Pancreas (tissue), 10 donors: ENCODE measurements at regions not wholly inside any gene's neighbourhood (a gene's known extent, or its start where the extent isn't known, plus 50 kb on each side); places are given as distances from the start of the nearest gene placed in this dataset.
"Not testable (repeated sequence)": the region's sequence is repeated elsewhere in the genome, so short reads cannot be mapped to it uniquely, and the experiment has no call there.

Source experiments
- ATAC-seq, 4 donors: fragments of 200-7000 bp; cut with Tn5 transposase; one replicate each; pipeline versions ENCODE4 v1.8.0 to v1.9.1; 2020; ENCODE audit warnings: mild to moderate bottlenecking in 4 of 4, moderate library complexity in 4 of 4
- DNase-seq, 6 donors: peaks; one replicate each; pipeline ENCODE4 v3.0.0-alpha.2; 2020
- FAIRE-seq: peaks from 2 replicates; lab custom pipeline; 2012; peaks lifted over from hg19 to GRCh38; lab: Jason Lieb, UNC
- H3K27ac ChIP-seq, 4 donors: fragments of 200-600 bp; sonication (generic); 1 replicate in 3 of 4; 2 replicates in 1 of 4; pipeline versions ENCODE4 v1.5.0 to v1.8.0; 2020
- H3K27me3 ChIP-seq, 4 donors: fragments of 200-600 bp; one replicate each; pipeline ENCODE4 v1.8.0; 2021
- H3K36me3 ChIP-seq, 3 donors: fragments of 200-600 bp; sonication (generic) in 1 of 3; one replicate each; pipeline versions ENCODE4 v1.5.0 to v1.8.0; 2020 to 2021
- H3K4me1 ChIP-seq, 3 donors: fragments of 200-600 bp; one replicate each; pipeline ENCODE4 v1.8.0; 2021
- H3K4me3 ChIP-seq, 4 donors: fragments of 200-600 bp; sonication (generic) in 2 of 4; one replicate each; pipeline versions ENCODE4 v1.5.0 to v1.8.0; 2020 to 2021
- H3K9me3 ChIP-seq, 4 donors: fragments of 200-600 bp; one replicate each; pipeline ENCODE4 v1.8.0; 2021
- WGBS, 2 donors: extraction: QIAGEN DNeasy Blood & Tissue Kit; methylation state at CpG; one replicate each; pipeline ENCODE4 v1.1.7; 2013; 5-methylcytosine and 5-hydroxymethylcytosine counted together
- intact Hi-C, 3 donors: fragments of 100-400 bp; cut with DNase I; formaldehyde crosslinking; loops; one replicate each; pipeline versions ENCODE4 v1.11.1 to v1.14.2; 2022
- TF ChIP-seq, protein P1 (sequence below), 4 donors: fragments of 200-600 bp; sonication (generic) in 3 of 4; IDR thresholded peaks; one replicate each; pipeline versions ENCODE4 v1.5.0 to v1.8.0; 2021; ENCODE audit warnings: antibody characterized with exemption in 4 of 4
- donor health status: healthy with polysubstance abuse.
- donor health status: DM: no; HTN: no; CAD: no; lungs with moderate emphysema.
- donor health status: DM: no; HTN: no; CAD: no.
- donor health status: control.
- donor health status: control.
- donor health status: Bipolar disorder and iron deficiency.
- donor health status: DM: yes; HTN: yes; CAD: no.
- donor health status: DM: no; HTN: no; CAD: no.
- donor health status: DM: no; HTN: no; CAD: no.
- donor health status: DM: yes; HTN: yes; CAD: no.

DNA sequence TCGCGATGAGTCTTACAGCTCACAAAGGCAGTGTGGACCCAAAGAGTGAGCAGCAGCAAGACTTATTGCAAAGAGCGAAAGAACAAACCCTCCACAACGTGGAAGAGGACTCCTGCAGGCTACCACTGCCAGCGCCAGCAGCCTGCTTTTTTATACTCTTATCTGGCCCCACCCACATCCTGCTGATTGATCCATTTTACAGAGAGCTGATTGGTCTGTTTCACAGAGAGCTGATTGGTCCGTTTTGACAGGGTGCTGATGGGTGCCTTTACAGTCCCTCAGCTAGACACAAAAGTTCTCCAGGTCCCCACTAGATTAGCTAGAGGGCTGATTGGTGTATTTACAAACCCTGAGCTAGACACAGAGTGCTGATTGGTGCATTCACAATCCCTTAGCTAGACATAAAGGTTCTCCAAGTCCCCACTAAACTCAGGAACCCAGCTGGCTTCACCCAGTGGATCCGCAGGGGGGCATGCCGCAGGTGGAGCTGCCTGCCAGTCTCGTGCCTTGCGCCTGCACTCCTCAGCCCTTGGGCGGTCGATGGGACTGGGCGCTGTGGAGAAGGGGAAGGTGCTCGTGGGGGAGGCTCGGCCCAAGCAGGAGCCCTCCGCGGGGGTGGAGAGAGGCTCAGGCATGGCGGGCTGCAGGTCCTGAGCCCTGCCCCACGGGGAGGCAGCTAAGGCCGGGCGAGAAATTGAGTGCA lies 75.7 kb downstream of the QDPR start:
- WGBS, 2 donors = 83 to 88% methylated on average over 21 of the region's 21 CpGs
- intact Hi-C loops, H3K4me1 ChIP-seq, H3K27ac ChIP-seq, FAIRE-seq, H3K36me3 ChIP-seq, H3K27me3 ChIP-seq, H3K4me3 ChIP-seq, H3K9me3 ChIP-seq, ATAC-seq: not testable (repeated sequence)
- peak in 1 of 6 donors; percentile 59 for DNase-seq

DNA sequence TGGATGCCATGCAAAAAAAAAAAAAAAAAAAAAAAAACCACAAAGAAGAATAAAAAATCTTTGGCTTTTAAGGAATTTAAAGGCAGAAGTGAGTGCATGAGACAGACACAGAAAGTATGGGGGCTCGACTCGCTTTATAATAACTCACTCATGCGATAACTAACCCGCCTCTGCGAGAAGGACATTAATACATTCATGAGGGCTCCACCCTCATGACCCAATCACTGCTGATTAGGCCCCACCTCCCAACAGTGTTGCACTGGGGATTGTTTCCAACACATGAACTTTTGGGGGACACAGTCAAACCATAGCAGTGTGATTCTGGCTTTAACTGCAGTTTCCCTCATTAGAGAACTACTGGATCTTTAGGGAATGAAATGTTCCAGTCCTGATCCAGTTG lies 78.1 kb downstream of the QDPR start:
- no peak overlapping the region for H3K27ac ChIP-seq
- no peaks in the 10 kb centered on the region for H3K4me1 ChIP-seq
- no peak for FAIRE-seq
- H3K36me3 ChIP-seq = no peaks in the 10 kb centered on the region
- no peak overlapping the region for H3K4me3 ChIP-seq
- TF ChIP-seq, protein P1, sequence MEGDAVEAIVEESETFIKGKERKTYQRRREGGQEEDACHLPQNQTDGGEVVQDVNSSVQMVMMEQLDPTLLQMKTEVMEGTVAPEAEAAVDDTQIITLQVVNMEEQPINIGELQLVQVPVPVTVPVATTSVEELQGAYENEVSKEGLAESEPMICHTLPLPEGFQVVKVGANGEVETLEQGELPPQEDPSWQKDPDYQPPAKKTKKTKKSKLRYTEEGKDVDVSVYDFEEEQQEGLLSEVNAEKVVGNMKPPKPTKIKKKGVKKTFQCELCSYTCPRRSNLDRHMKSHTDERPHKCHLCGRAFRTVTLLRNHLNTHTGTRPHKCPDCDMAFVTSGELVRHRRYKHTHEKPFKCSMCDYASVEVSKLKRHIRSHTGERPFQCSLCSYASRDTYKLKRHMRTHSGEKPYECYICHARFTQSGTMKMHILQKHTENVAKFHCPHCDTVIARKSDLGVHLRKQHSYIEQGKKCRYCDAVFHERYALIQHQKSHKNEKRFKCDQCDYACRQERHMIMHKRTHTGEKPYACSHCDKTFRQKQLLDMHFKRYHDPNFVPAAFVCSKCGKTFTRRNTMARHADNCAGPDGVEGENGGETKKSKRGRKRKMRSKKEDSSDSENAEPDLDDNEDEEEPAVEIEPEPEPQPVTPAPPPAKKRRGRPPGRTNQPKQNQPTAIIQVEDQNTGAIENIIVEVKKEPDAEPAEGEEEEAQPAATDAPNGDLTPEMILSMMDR (IDR thresholded peaks at IDR 0.05) = no peak
- no peaks in the 10 kb centered on the region for H3K27me3 ChIP-seq
- intact Hi-C loops = no loop called here
- ATAC-seq = no peak
- no peaks in the 10 kb centered on the region for H3K9me3 ChIP-seq
- DNase-seq = no peak
- whole genome bisulfite sequencing, 2 donors = 91 to 92% methylated on average over 5 of the region's 5 CpGs

DNA sequence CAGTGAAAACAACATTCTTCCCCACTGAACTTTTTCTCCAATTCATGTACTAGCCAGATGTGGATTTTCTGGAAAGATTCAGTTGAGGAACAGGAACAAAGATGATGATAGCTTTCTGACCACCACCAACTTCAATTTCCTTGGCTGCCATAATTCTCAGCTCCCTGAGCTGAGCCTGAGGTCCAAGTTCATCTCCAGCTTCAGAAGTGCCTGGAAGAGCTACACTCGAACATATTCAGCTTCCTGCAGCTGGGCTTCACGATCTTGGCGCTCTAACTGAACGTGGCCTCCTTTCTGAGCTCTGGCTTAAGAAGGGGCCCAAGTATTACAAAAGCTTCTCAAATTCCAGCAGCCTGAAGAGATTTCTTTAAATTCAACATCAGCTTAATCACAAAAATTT lies 83.9 kb downstream of the QDPR start:
- TF ChIP-seq, protein P1 (IDR thresholded peaks at IDR 0.05) = no peak
- no peak overlapping the region for H3K27ac ChIP-seq
- FAIRE-seq = no peak
- H3K27me3 ChIP-seq = no peaks in the 10 kb centered on the region
- intact Hi-C loops = no loop called here
- no peaks in the 10 kb centered on the region for H3K36me3 ChIP-seq
- no peaks in the 10 kb centered on the region for H3K4me1 ChIP-seq
- ATAC-seq = no peak
- H3K9me3 ChIP-seq = no peaks in the 10 kb centered on the region
- WGBS, 2 donors = 65 to 77% methylated on average over 4 of the region's 4 CpGs
- H3K4me3 ChIP-seq = no peak overlapping the region
- DNase-seq = no peak

DNA sequence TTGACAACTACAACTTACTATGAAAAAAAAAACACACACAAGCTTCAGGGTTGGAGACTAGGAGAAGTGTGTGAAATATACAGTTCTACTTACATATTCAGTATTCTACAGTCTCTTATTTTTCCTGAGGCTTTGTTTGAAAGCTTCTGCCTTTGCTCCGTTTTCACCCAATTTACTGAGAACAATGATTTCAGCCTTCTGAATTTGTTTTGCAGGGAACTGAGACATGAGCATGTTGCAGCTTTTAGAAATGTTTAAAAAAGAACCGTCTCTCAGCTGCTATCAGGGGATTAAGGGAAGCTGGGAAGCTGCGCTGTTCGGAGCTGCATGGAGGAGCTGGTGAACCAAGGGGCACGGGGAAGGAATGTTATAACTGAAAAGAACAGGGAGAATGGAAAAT lies 85.7 kb downstream of the QDPR start:
- TF ChIP-seq, protein P1 (IDR thresholded peaks at IDR 0.05) = no peak
- H3K9me3 ChIP-seq = no peaks in the 10 kb centered on the region
- ATAC-seq = no peak
- H3K4me1 ChIP-seq = no peaks in the 10 kb centered on the region
- no peaks in the 10 kb centered on the region for H3K27me3 ChIP-seq
- H3K4me3 ChIP-seq = no peak overlapping the region
- H3K27ac ChIP-seq = no peak overlapping the region
- intact Hi-C loops = no loop called here
- FAIRE-seq = no peak
- 48 to 60% methylated on average over 5 of the region's 5 CpGs for WGBS, 2 donors
- H3K36me3 ChIP-seq = no peaks in the 10 kb centered on the region
- no peak for DNase-seq

DNA sequence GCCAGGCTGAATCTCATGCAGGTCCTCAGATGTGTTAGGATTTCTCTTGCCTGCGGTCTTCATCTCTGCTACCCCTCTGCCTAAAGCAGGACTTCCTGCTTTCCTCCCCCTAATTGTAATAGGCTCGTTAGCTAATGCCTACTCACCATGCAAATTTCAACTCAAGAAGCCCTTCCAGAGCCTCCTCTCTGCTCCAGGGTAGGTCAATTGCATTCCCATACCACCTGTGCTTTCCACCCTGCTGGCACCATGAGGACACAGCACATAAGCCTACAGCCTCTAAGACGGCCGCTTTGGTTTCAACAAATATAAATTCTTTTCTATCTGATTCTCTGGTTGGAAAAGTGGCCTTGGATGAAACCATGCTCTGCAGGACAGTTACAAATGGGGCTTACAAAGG lies 93.9 kb downstream of the QDPR start:
- Histone ChIP-seq H3K4me1 (no peaks in the 10 kb centered on the region), H3K4me3 (no peak overlapping the region), H3K36me3 (no peaks in the 10 kb centered on the region), H3K9me3 (no peaks in the 10 kb centered on the region), H3K27me3 (no peaks in the 10 kb centered on the region), H3K27ac (no peak overlapping the region)
- TF ChIP-seq, protein P1 (IDR thresholded peaks at IDR 0.05) = no peak
- FAIRE-seq (no peak), ATAC-seq (no peak), DNase-seq (no peak)
- intact Hi-C loops = no loop called here
- WGBS, 2 donors = 51 to 60% methylated on average over 4 of the region's 4 CpGs
